ENCODE measurements at regions not wholly inside any gene's neighbourhood (a gene's known extent, or its start where the extent isn't known, plus 50 kb on each side); places are given as distances from the start of the nearest gene placed in this dataset.

DNA sequence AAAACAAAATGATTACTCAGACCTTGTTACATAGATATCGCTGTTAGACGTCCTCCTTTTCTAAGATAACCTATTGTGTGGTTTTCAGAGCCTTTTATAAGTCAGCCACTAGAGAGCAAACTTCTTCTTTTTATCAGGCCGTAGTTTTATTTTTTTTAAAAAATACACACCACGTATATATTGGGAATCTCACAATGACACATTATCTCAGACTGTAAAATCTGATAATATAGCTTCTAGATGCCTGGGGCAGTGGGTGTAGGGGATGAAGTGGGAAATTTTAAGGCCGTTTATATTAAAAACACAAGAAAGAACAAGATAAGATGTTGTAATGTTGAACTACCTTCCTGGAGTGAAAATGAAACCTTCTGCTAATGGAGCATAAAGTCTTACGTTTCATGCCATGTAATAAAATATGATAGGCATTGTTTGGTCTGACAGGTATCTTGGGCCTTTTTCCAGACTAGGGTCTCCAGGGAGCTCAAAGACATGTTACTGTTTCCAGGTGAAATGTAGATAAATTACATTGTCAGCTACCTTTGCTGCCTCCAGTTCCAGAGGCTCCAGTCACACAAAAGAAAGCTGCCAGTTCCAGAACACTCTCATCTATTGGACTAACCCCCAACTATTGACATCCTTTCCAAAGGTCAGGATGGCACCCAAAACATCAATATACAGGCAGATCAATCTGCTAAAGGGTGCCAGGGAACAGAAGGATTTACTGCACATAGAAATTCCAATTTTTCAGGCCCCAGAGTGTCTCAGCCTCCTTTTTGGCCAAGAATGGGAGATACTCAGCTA is 130.2 kb upstream of the AKIRIN2 start:
- peak in 7 of 9 donors; percentile 21 to 58 (median 46) for TF ChIP-seq CTCF (IDR thresholded peaks at IDR 0.05)
- peaks cover 0 to 6% (median 0%) of the 10 kb centered on the region in 9 donors for H3K4me1 ChIP-seq
- H3K27ac ChIP-seq = peak overlapping the region in 3 of 10 donors; percentile 21 to 72 (median 25)
- DNase-seq (no peak), ATAC-seq (peak in 1 of 8 donors; percentile 56)
- no peaks in the 10 kb centered on the region for H3K27me3 ChIP-seq
- 19 to 25% methylated on average over 6 of the region's 6 CpGs for WGBS, 2 donors
- peak overlapping the region in 9 of 10 donors; percentile 0 to 51 (median 44) for H3K4me3 ChIP-seq
- intact Hi-C loops (cut with DNase I) = no loop called here
- no peaks in the 10 kb centered on the region for H3K9me3 ChIP-seq
- H3K36me3 ChIP-seq = no peaks in the 10 kb centered on the region

DNA sequence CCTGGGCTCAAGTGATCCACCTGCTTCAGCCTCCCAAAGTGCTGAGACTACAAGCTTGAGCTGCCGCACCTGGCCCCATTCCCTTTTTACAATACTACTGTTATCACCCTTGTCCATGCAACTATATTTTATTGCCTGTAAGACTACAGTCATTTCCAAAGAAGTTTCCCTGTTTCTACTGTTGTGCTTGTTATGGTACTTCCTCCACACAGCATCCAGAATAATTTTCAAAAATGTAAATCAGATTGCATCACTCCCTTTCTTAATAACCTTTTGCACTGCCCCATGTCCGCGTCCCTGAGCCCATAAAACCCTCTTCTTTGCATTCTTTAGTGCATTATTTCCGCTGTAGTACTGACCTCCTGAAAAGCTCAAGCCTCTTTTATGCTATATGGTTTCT is 128.9 kb upstream of the AKIRIN2 start:
- H3K4me1 ChIP-seq = peaks cover 0 to 11% (median 0%) of the 10 kb centered on the region in 9 donors
- H3K36me3 ChIP-seq = no peaks in the 10 kb centered on the region
- H3K27me3 ChIP-seq = no peaks in the 10 kb centered on the region
- 83 to 89% methylated on average over 4 of the region's 4 CpGs for WGBS, 2 donors
- no peak for TF ChIP-seq CTCF (IDR thresholded peaks at IDR 0.05)
- no peaks in the 10 kb centered on the region for H3K9me3 ChIP-seq
- no peak overlapping the region for H3K27ac ChIP-seq
- H3K4me3 ChIP-seq = no peak overlapping the region
- DNase-seq (no peak), ATAC-seq (no peak)
- intact Hi-C loops (cut with DNase I) = no loop called here

DNA sequence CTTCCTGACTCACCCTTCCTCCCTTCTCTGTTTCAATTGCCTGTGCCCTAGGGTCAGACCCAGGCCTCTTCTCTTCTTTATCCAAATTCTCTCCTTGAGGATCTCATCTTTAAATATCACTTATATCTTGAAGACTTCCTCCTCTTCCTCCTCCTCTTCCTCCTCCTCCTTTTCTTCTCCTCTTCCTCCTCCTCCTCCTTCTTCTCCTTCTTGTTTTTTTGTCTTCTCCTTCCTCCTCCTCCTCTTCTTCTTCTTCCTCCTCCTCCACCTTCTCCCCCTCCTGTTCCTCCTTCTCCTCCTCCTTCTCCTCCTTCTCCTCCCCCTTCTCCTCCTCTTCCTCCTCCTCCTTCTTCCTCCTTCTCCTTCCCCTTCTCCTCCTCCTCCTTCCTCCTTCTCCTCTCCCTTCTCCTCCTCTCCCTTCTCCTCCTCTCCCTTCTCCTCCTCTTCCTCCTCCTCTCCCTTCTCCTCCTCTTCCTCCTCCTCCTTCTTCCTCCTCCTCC is 127.6 kb upstream of the AKIRIN2 start:
- Histone ChIP-seq H3K27ac (no peak overlapping the region), H3K4me3 (no peak overlapping the region), H3K27me3 (no peaks in the 10 kb centered on the region), H3K9me3 (no peaks in the 10 kb centered on the region), H3K36me3 (no peaks in the 10 kb centered on the region), H3K4me1 (peaks cover 0 to 18% (median 0%) of the 10 kb centered on the region in 9 donors)
- intact Hi-C loops (cut with DNase I) = no loop called here
- no peak for ATAC-seq
- no peak for TF ChIP-seq CTCF (IDR thresholded peaks at IDR 0.05)
- no peak for DNase-seq

- Histone ChIP-seq H3K9me3 (no peaks in the 10 kb centered on the region), H3K4me1 (peaks cover 0 to 18% (median 0%) of the 10 kb centered on the region in 9 donors), H3K36me3 (no peaks in the 10 kb centered on the region), H3K27me3 (no peaks in the 10 kb centered on the region), H3K27ac (no peak overlapping the region), H3K4me3 (no peak overlapping the region)
- TF ChIP-seq CTCF (IDR thresholded peaks at IDR 0.05) = no peak
- no peak for DNase-seq
- ATAC-seq = no peak
- 88% methylated on average over 3 of the region's 3 CpGs for WGBS, 2 donors
- intact Hi-C loops (cut with DNase I) = no loop called here
Observed at GRCh38 chr6:87828044-87828443, 126.0 kb upstream of the AKIRIN2 start.

Data from heart right ventricle (tissue), 16 donors.